ENCODE measurements at regions not wholly inside any gene's neighbourhood (a gene's known extent, or its start where the extent isn't known, plus 50 kb on each side); places are given as distances from the start of the nearest gene placed in this dataset.
"Not testable (repeated sequence)": the region's sequence is repeated elsewhere in the genome, so short reads cannot be mapped to it uniquely, and the experiment has no call there.

DNA sequence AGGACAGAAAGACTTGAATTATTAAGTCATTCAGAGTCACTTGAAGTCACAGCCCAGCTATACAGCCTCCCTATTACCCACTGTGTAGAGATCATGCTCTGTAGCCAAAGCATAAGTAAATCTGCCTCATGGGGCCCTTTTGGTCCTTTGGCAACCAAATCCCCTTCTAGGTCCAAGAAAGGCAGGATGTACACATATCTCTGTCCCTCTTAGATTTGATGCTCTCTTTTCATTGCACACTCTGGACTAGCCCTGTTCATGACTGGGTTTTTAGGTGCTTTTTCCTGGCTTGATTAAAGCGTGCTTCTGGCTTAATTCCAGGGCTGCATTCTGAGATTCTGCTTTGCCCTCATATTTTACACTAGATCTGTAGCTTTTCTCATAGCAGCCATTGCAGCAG, 296.8 kb downstream of the TENT5A start:
- DNase-seq: no peak

DNA sequence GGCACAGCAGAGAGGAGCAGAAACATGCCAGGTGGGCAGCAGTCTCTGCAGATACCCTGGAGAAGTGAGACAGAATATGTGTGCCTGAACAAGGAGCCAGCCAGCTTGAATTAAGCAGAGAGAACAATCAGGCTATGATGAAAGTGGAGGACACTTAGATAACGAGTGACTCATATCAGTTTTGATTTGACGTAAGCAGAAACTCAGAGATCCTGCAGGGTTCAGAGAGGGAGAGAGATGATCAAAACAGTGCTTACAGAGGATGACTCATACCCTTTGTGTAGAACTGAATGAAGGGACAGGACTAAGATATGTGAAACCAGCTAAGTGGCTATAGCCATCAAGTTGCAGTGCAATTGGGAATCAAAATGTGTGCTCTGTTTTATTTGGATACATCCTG, 300.7 kb downstream of the TENT5A start:
- no peak for DNase-seq

GRCh38 chr6:81450180-81450579, 302.3 kb downstream of the TENT5A start:
- no peak for DNase-seq

DNA sequence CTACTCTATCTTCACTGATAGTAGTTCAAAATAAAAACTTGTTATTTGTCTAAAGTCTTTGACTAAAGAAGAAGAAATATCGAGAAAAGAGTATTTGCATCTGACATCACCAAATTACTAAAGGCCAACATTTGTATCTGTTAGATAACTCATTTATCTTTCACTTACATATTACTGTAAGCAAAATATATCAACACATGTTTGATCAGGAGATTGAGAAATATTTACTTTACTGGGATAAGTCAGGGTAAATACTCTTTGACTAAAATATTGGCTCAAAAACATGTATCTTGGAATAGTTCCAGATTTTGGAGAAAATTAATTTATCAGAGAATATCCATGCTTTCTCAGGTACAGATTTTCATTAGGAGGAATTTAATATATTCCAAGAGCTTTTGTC, 306.0 kb downstream of the TENT5A start:
- no peak for DNase-seq

- DNase-seq: no peak
Measured at GRCh38 chr6:81439417-81439816, 313.1 kb downstream of the TENT5A start.

- no peak for DNase-seq
Measured at GRCh38 chr6:81436990-81437389, 315.5 kb downstream of the TENT5A start.

DNA sequence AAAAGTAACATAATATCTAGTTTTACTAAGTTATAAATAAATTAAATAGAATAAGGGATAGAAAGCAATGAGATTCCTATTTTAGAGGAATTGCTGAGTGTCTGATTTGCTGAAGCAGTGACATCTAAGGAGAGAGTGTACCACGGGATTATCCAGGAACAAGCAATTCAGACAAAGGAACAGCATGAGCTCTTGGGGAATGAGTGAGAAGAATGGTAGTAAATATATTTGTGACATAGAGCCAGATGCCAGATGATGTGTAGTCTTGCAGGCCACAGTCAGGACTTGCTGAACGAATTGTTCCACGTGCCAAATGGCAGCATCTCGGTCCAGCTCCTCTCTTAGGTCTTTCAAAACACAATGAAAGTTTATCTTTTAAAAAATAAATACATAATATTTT, 339.2 kb downstream of the TENT5A start:
- DNase-seq: no peak

GRCh38 chr6:81401970-81402690, 350.4 kb downstream of the TENT5A start:
- DNase-seq: no peak

DNA sequence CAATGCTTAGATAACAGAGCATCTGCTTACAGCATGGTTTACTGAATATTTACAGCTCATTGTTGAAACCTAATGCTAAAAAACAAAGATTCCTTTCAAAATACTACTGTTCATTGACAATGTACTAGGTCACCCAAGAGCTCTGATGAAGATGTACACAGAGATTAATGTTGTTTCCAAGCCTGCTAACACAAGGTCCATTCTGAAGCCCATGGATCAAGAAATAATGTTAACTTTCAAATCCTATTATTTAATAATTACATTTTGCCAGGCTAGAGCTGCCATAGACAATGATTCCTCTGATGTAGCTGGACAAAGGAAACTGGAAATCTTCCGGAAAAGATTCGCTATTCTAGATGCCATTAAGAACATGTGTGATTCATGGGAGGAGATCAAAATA, 355.6 kb downstream of the TENT5A start:
- no peak for DNase-seq

DNA sequence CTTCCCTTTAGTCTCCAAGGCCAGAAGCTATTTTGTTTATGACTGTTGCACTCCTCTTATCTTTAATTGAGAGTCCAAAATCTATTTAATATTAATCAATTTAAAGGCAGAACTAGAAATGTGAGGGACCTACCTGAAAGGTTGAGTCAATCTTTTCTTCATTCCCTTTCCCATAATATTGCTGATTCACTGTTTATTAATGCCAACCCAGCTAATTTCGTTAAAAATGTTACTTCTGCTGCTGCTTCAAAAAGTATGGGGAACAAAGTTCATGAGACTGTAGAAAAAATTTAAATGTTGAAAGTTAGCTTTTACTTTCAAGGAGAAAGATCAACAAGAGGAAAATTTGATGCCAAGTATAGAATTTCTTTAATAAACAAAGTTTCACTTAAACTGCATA, 365.3 kb downstream of the TENT5A start:
- DNase-seq: no peak

DNA sequence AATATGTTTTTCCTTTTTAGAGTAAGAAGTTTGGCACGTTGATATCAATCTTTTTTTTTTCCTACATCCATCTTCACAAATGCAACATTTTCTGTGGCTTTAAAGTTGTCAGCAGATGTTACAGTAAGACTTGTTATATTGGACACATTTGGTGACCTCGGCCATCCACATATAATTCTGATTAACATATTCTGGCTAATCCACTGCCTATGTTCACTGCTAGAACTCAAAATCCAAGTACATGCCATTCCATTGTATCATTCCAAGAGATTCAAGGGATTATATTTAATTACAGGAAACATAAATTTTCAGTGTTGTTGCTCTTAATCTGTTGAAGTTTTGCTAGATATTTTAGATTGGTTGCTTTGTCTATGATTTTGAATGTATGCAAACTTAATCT, 367.6 kb downstream of the TENT5A start:
- DNase-seq: no peak

- DNase-seq: no peak
Measured at GRCh38 chr6:81383472-81383871, 369.0 kb downstream of the TENT5A start.

DNA sequence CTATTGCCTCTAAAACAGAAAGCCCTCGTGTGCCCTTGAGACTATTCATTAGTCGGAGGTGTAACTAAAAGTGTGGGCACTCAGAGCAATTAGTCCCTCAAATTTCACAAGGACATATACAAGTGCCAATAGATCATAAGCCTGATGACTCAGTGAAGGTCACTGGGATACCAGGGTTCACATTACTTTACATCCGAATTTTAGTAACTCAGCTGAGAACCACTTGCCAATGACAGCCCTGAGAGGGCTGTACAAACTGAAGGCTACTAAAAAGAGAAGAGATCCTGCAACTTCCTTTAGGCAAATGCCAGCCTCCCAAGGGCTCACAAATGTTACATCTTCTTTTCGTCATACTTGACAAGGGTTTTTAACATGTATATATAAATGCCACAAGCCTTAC, 369.6 kb downstream of the TENT5A start:
- no peak for DNase-seq

DNA sequence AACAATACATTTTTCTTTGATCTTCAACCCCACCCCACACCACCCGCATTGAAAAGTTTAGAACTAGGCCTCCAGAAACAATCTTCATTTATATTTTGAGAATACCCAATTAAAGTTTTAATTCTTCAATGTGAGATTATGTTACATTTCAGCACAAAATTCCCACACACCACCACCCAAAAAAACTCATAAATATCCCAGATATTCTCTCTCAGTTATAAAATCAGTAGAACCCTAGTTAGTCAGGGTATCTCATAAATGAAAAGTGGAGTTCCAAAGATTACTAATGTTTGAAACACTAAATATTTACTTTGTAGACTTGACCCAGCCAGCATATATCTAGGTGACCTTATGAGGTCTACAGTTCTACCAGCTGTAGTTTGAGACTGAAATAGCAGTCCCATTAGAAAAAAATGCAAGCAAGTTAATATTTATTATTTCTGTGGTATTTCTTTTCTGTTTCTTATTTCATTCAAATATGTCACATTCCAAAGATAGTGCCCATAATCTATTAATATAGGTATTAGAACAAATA, 371.0 kb downstream of the TENT5A start:
- DNase-seq: no peak

GRCh38 chr6:81380718-81381338, 371.7 kb downstream of the TENT5A start:
- DNase-seq: no peak

DNA sequence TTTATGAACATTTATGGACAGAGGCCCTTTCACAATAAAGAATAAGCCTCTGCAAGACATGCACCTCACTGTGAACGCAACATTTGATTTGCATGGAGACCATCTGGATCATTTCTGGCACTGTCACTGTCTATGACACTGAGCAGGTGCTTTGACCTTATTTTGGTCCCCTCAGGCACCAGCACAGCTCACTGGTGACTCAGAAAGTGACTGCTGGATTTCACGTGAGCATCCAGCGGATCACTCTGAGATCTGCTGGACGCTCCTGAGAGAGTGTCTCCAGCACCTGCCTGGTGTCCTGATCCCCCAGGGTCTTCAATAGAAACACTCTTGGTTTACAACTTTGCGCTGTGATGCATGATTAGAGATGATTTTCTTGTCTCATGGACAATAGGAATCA, 375.7 kb downstream of the TENT5A start:
- no peak for DNase-seq

- no peak for DNase-seq
Measured at GRCh38 chr6:81373414-81373813, 379.1 kb downstream of the TENT5A start.

DNA sequence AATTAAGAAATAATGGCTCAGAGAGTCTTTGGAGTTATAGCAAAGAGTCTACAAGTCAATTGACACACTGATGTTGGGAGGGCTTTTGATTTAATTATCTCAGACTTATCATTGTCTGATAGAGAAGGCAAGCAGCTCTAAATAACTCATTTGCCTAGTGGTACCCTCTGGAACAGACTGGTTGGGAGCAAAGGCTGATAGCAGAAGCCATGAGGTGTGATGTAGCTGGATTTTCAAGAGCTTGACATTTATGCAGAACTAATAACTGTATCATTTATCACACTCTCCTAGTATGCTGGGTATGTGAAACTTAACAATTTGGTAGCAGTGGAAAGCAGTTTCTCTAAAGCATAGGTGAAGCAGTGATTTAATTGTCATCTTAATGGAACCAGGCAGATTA, 380.6 kb downstream of the TENT5A start:
- no peak for DNase-seq

GRCh38 chr6:81366972-81367371, 385.5 kb downstream of the TENT5A start:
- DNase-seq: no peak

- no peak for DNase-seq
Measured at GRCh38 chr6:81362246-81362645, 390.2 kb downstream of the TENT5A start.

DNA sequence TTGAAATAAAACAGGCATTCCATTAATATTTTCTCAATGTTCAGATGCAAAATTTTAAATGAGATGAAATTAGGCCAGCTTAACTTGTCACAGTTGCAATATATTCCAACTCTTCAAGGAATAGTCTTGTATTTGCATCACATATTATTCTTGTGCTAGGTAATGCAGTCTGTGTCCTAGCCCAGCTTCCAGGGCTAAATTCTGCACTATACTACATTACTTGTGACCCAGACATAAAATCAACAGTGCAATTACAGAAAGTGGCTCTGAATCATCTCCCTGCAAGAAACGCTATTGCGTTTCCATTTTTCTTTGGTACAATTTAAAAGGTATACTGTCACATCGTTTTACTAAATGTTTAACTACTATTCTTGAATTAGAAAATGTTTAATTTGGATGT, 399.2 kb downstream of the TENT5A start:
- no peak for DNase-seq

GRCh38 chr6:81344026-81344425, 408.5 kb downstream of the TENT5A start:
- not testable (repeated sequence) for DNase-seq

- DNase-seq: no peak
Measured at GRCh38 chr6:81340946-81341345, 411.5 kb downstream of the TENT5A start.

GRCh38 chr6:81331526-81331925, 421.0 kb downstream of the TENT5A start:
- DNase-seq: no peak

- DNase-seq: no peak
Measured at GRCh38 chr6:81328700-81329099, 423.8 kb downstream of the TENT5A start.
